Pancreas (tissue), 10 donors: ENCODE measurements at regions not wholly inside any gene's neighbourhood (a gene's known extent, or its start where the extent isn't known, plus 50 kb on each side); places are given as distances from the start of the nearest gene placed in this dataset.
A peak's percentile ranks its signal among the peaks of the same experiment; 100 is the strongest.

ENCODE experiments used
- ATAC-seq, 4 donors: fragments of 200-7000 bp; cut with Tn5 transposase; one replicate each; pipeline versions ENCODE4 v1.8.0 to v1.9.1; 2020; ENCODE audit warnings: mild to moderate bottlenecking in 4 of 4, moderate library complexity in 4 of 4
- DNase-seq, 6 donors: peaks; one replicate each; pipeline ENCODE4 v3.0.0-alpha.2; 2020
- FAIRE-seq: peaks from 2 replicates; lab custom pipeline; 2012; peaks lifted over from hg19 to GRCh38; lab: Jason Lieb, UNC
- H3K27ac ChIP-seq, 4 donors: fragments of 200-600 bp; sonication (generic); 1 replicate in 3 of 4; 2 replicates in 1 of 4; pipeline versions ENCODE4 v1.5.0 to v1.8.0; 2020
- H3K27me3 ChIP-seq, 4 donors: fragments of 200-600 bp; one replicate each; pipeline ENCODE4 v1.8.0; 2021
- H3K36me3 ChIP-seq, 3 donors: fragments of 200-600 bp; sonication (generic) in 1 of 3; one replicate each; pipeline versions ENCODE4 v1.5.0 to v1.8.0; 2020 to 2021
- H3K4me1 ChIP-seq, 3 donors: fragments of 200-600 bp; one replicate each; pipeline ENCODE4 v1.8.0; 2021
- H3K4me3 ChIP-seq, 4 donors: fragments of 200-600 bp; sonication (generic) in 2 of 4; one replicate each; pipeline versions ENCODE4 v1.5.0 to v1.8.0; 2020 to 2021
- H3K9me3 ChIP-seq, 4 donors: fragments of 200-600 bp; one replicate each; pipeline ENCODE4 v1.8.0; 2021
- WGBS, 2 donors: extraction: QIAGEN DNeasy Blood & Tissue Kit; methylation state at CpG; one replicate each; pipeline ENCODE4 v1.1.7; 2013; 5-methylcytosine and 5-hydroxymethylcytosine counted together
- intact Hi-C, 3 donors: fragments of 100-400 bp; cut with DNase I; formaldehyde crosslinking; loops; one replicate each; pipeline versions ENCODE4 v1.11.1 to v1.14.2; 2022
- TF ChIP-seq, protein P1 (sequence below), 4 donors: fragments of 200-600 bp; sonication (generic) in 3 of 4; IDR thresholded peaks; one replicate each; pipeline versions ENCODE4 v1.5.0 to v1.8.0; 2021; ENCODE audit warnings: antibody characterized with exemption in 4 of 4
- donor health status: healthy with polysubstance abuse.
- donor health status: DM: no; HTN: no; CAD: no; lungs with moderate emphysema.
- donor health status: DM: no; HTN: no; CAD: no.
- donor health status: control.
- donor health status: control.
- donor health status: Bipolar disorder and iron deficiency.
- donor health status: DM: yes; HTN: yes; CAD: no.
- donor health status: DM: no; HTN: no; CAD: no.
- donor health status: DM: no; HTN: no; CAD: no.
- donor health status: DM: yes; HTN: yes; CAD: no.

GRCh38 chr13:104376588-104376987 is 1310.4 kb upstream of the SLC10A2 start:
- FAIRE-seq: peak; percentile 68

DNA sequence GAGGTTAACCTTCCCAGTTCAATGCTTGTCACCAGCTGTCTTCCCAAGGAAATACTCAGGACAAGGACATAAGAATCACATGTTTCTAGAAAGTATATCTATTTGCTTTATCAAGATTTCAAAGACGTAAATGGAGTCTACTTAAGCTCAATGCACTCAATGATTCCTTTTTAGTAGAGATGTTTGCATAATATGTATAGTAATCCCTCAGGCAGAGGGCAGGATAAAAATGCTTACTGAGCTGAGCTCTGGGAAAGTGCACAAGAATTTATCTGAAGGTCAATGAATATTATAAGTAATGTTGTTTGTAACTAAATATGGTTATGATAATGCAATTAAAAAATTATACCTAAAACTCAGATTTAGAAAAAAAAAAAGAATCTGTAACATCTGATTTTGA is 1309.4 kb upstream of the SLC10A2 start:
- Histone ChIP-seq H3K27me3 (no peaks in the 10 kb centered on the region), H3K27ac (no peak overlapping the region), H3K4me1 (peaks cover 0 to 6% (median 0%) of the 10 kb centered on the region in 3 donors), H3K9me3 (no peaks in the 10 kb centered on the region), H3K4me3 (no peak overlapping the region), H3K36me3 (no peaks in the 10 kb centered on the region)
- intact Hi-C loops: no loop called here
- FAIRE-seq: no peak
- no peak for DNase-seq
- TF ChIP-seq, protein P1, sequence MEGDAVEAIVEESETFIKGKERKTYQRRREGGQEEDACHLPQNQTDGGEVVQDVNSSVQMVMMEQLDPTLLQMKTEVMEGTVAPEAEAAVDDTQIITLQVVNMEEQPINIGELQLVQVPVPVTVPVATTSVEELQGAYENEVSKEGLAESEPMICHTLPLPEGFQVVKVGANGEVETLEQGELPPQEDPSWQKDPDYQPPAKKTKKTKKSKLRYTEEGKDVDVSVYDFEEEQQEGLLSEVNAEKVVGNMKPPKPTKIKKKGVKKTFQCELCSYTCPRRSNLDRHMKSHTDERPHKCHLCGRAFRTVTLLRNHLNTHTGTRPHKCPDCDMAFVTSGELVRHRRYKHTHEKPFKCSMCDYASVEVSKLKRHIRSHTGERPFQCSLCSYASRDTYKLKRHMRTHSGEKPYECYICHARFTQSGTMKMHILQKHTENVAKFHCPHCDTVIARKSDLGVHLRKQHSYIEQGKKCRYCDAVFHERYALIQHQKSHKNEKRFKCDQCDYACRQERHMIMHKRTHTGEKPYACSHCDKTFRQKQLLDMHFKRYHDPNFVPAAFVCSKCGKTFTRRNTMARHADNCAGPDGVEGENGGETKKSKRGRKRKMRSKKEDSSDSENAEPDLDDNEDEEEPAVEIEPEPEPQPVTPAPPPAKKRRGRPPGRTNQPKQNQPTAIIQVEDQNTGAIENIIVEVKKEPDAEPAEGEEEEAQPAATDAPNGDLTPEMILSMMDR (IDR thresholded peaks at IDR 0.05): no peak
- ATAC-seq: no peak
- WGBS, 2 donors: 59 to 84% methylated on average over 1 of the region's 1 CpG

More at GRCh38 chr13:104376588-104376987, 1310.4 kb upstream of the SLC10A2 start:
- no peak for ATAC-seq
- 76 to 98% methylated on average over 1 of the region's 1 CpG for WGBS, 2 donors
- H3K36me3 ChIP-seq: no peaks in the 10 kb centered on the region
- TF ChIP-seq, protein P1 (IDR thresholded peaks at IDR 0.05): no peak
- no peak for DNase-seq
- H3K27me3 ChIP-seq: no peaks in the 10 kb centered on the region
- H3K9me3 ChIP-seq: no peaks in the 10 kb centered on the region
- H3K27ac ChIP-seq: no peak overlapping the region
- H3K4me3 ChIP-seq: no peak overlapping the region
- intact Hi-C loops: no loop called here
- H3K4me1 ChIP-seq: no peaks in the 10 kb centered on the region

DNA sequence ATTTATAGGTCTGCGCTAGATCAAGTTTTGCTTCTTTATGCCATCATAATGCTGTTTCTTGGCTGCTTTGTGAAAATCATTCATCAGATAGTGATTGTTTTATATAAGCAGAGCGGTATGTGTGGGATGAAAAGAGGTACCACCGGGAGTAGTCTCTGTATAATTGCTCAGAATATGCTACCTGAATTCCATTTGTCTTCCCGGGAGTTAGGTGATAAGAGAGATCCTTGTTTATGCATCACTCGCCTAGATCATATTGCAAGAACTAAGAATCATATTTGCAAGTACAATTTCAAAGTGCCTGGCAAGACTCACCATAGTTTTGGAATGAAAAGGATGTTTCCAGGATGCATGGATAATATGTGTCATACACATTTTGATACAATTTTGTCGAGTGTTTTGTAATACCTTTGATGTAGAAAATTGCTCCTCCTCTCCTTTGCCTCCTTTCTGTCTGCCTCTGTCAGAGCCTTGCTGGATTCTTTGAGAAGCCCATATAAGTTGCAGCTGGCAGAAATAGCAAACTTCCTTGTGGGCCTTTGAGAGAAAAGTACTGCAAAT is 1306.0 kb upstream of the SLC10A2 start:
- TF ChIP-seq, protein P1 (IDR thresholded peaks at IDR 0.05): no peak
- Histone ChIP-seq H3K36me3 (no peaks in the 10 kb centered on the region), H3K4me3 (no peak overlapping the region), H3K27ac (no peak overlapping the region), H3K4me1 (peaks cover 0 to 6% (median 0%) of the 10 kb centered on the region in 3 donors), H3K9me3 (no peaks in the 10 kb centered on the region), H3K27me3 (no peaks in the 10 kb centered on the region)
- FAIRE-seq (no peak), DNase-seq (no peak), ATAC-seq (no peak)
- 41 to 49% methylated on average over 6 of the region's 6 CpGs for WGBS, 2 donors
- intact Hi-C loops: no loop called here

DNA sequence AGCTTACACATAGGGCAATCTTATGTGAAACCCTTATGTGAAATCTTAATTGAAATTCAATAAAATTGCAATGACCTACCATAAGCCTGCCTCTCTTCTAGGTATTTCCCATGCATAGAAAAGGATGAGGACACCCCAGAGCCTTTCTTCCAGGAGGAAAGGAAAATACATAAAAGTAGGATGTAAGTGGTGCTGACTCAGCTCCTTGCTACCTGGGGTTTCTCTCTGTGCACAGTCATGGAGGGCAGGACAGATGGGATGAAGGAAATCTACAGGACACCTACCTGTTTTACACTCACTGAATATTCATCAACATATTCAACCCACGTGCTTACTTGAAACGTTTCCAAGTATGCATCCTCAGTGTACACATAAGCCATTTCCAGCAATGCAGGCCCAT is 1299.2 kb upstream of the SLC10A2 start:
- H3K9me3 ChIP-seq: no peaks in the 10 kb centered on the region
- FAIRE-seq (no peak), DNase-seq (no peak), ATAC-seq (no peak)
- no peak overlapping the region for H3K27ac ChIP-seq
- no peaks in the 10 kb centered on the region for H3K27me3 ChIP-seq
- no peaks in the 10 kb centered on the region for H3K4me1 ChIP-seq
- WGBS, 2 donors: 59 to 60% methylated on average over 2 of the region's 2 CpGs
- no peaks in the 10 kb centered on the region for H3K36me3 ChIP-seq
- TF ChIP-seq, protein P1 (IDR thresholded peaks at IDR 0.05): no peak
- H3K4me3 ChIP-seq: no peak overlapping the region
- intact Hi-C loops: no loop called here

GRCh38 chr13:104357672-104358354 is 1291.6 kb upstream of the SLC10A2 start:
- WGBS, 2 donors: 70 to 79% methylated on average over 9 of the region's 9 CpGs
- no peaks in the 10 kb centered on the region for H3K36me3 ChIP-seq
- no peak for FAIRE-seq
- intact Hi-C loops: no loop called here
- no peak overlapping the region for H3K4me3 ChIP-seq
- no peaks in the 10 kb centered on the region for H3K4me1 ChIP-seq
- no peak for DNase-seq
- ATAC-seq: no peak
- no peaks in the 10 kb centered on the region for H3K9me3 ChIP-seq
- no peak overlapping the region for H3K27ac ChIP-seq
- TF ChIP-seq, protein P1 (IDR thresholded peaks at IDR 0.05): no peak
- H3K27me3 ChIP-seq: no peaks in the 10 kb centered on the region
